Left renal pelvis (tissue), 4 donors: ENCODE measurements at regions not wholly inside any gene's neighbourhood (a gene's known extent, or its start where the extent isn't known, plus 50 kb on each side); places are given as distances from the start of the nearest gene placed in this dataset.

Experiments used
- DNase-seq, 4 donors: peaks; one replicate each; pipeline ENCODE4 v3.0.0-alpha.2; 2013; ENCODE audit warnings: low read depth in 4 of 4, low spot score in 3 of 4

DNA sequence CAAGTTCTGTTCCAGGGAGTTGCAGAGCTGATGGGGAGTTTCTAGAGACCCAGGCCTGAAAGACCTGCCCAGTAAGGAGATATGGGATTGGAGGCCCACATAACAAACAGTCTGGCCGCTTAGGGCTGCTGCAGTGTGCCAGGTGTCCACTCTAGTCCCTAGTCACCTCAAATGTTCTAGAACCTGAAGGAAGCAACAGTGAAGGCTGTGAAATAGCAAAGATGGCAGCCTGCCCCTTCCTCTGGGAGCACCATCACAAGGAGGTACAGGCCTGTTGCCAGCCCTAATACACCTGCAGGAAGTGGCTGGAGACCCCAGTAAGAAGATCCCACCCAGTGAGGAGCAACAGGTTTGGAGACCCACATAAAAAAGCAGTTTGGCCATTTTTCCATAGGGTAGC is 783.8 kb upstream of the EDIL3 start:
- no peak for DNase-seq

DNA sequence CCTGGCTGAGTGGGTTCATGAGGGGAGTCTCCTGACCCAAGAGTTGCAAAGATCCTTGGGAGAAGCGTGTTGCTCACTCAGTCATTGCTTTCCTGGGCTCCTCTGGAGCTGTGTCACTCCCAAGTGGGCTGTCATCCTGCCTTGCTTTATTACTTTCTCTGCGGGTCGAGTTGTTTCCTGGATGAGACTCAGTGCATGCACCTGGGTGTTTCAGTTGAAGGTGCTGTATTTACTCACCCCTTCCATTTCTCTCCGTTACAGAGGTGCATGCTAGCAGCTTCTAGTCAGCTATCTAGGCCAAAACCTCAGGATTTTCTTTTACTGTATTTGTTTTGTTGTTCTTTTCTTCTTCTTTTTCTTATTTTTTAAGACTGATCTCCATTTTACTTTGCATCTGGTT is 785.5 kb upstream of the EDIL3 start:
- DNase-seq: no peak

DNA sequence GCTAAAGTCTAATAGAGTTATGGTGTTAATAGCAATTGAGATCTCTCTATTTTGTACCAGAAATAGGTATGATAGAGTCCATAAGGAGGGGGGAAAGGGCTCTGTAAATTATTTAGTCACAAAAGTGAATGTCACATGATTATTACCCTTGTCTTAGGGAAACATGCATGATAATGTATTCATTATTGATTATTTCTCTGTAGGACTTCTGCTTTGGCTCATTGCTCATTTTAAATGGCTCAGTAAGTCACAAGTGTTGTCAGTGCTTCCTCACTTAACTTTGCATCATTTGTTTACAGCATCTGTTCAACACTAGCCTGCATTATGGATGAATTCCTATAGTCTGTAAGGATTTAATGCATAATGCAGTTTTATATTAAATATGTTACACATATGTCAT is 788.8 kb upstream of the EDIL3 start:
- no peak for DNase-seq

DNA sequence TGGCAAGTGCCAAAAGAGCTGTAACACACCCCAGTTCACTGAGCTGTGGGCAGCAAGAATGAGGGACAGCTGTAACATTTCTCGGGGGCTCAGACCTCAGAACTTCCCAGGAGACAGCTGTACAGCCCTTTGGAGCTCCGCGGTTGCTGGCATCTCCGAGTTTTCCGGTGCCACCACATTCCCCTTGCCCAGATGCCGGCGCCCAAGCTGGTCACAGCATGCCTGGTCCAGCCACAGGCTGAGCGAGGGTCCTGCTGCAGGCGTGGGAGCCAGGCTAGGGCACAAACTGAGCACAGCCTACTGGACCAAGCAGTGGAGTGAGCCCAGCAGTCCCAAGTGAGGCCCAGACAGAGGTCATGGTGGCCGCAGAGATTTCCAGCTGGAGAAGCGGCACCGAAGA is 797.7 kb upstream of the EDIL3 start:
- no peak for DNase-seq

DNA sequence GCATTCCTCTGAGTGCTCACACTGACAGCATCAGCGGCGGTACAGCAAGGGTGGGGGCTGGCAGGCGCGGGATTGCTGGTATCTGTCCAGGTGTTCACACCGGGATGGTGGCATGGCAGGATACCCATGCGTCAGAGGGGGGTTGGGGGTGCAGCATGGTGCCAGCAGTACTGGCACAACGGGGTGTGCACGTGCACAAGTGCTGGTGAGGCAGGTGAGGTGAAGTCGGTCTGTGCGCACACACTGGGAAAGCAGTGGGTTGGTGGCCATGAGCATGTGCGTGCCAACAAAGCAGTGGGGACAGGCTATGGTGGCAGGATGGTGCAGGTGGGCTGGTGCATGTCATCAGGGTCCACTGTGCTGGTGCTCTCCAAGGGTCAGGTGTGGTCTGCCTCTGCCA is 819.6 kb upstream of the EDIL3 start:
- no peak for DNase-seq

DNA sequence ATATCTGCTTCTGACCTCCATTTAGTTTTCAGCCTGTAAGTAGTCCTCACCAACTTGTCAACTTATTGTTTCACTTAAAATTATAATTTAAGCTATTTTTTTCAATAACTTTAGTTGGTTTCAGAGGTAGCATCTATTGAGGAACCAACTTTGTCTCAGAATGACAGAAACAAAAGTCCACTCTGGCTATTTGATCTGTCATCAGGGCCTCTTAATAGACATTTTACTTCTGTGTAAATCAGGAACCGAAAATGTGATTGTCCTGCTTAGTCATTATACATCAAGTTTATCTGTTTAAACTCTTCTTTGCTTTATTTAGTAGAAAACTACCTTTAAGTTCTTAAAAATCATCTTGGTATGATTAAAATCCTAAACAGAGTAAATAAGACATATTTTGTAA is 820.8 kb upstream of the EDIL3 start:
- DNase-seq: no peak

DNA sequence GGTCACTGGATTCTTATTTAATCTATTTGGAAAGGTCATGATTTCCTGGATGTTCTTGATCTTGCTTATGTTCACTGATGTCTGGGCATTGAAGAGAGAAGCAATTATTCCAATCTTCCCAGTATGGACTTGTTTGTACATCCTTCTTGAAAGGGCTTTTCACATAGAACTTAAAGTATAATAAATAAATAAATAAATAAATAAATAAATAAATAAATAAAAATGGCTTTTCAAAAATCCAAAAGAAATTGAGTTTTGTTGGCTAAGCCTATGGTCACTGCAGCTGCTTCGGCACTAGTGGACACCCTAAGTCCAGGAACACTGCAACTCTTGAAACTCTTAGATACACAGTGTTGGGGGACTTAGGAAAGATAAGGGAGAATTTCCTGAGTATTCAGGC is 840.7 kb upstream of the EDIL3 start:
- DNase-seq: no peak

DNA sequence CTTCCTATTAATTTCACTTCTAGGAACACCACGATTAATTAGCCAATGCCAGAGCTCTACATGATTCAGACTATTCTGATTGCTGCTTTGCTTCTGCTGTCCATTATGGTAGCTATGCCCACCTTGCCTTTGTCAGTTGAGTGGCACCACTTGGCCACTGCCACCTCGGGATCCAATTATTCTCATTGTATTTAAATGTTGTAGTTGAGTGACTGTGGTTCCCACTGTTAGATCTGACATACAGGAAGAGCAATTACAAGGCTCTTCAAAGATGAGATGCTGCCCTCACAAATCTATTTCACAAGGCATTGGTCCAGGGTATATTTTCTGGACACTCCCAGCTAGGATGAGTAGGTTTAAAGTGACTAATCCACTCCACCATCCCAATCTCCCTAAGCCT is 864.5 kb upstream of the EDIL3 start:
- DNase-seq: no peak

DNA sequence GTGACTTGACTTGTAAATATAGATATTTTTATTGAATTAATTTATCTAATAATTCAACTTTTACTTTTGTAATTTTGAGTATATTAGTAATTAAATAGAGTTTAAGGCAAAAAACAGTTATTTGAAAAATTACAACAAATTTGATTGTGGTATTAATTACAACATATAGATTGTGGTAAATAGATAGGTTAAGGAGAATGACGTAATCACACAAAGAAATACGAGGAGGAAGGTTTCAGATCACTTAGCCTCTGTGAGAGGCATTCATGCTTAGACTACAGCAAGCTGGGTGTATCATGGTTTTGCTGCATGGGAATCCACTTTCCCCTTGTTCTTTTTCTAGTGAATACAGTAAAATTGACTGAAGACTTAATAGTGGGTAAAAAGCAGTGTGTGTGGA is 878.4 kb upstream of the EDIL3 start:
- no peak for DNase-seq

DNA sequence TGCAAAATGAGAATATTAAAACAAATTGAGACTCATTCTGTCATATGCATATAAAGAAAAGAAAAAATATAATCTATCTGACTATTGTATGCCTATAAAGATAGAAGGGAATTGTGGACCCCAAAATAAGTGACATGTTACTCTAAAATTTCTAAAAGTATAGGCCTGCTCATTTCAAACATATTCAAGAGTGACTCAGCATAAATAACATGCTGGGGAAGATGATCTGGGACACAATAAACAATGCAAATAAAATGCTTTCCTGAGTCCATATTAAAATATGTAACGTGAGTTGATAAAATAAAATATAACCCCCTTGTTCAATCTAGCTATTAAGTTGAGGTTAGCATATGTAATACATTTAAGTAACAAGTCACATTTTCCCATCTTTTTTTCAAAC is 882.0 kb upstream of the EDIL3 start:
- no peak for DNase-seq

DNA sequence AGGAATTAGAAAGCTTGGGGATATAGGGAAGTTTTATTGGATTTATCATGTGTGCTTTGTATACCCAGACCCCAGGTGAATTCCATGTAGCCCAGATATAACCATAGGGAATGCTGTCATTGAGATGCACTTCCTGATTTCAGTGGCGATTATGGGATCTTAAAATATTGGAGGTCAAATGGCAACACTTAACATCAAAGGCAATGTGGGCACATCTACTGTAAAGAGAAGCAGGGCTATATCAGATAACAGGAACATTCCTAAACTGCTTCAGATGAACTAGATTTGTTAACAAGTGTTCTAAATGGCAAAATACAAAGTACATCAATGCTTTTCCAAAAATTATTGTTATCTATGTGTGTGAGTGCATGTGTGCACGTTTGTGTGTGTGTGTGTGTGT is 883.5 kb upstream of the EDIL3 start:
- DNase-seq: no peak

DNA sequence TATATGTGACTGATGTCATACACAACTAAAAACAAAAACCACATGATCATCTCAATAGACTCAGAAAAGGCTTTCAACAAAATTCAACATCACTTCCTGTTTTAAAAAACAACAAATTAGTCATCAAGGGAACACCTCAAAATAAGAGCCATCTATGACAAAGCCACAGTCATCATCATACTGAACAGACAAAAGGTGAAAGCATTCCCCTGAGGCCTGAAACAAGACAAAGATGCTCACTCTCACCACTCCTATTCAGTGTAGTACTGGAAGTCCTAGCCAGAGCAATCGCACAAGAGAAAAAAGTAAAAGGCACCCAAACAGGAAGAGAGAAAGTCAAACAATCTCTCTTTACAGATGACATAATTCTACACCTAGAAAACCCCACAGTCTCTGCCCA is 893.5 kb upstream of the EDIL3 start:
- no peak for DNase-seq

DNA sequence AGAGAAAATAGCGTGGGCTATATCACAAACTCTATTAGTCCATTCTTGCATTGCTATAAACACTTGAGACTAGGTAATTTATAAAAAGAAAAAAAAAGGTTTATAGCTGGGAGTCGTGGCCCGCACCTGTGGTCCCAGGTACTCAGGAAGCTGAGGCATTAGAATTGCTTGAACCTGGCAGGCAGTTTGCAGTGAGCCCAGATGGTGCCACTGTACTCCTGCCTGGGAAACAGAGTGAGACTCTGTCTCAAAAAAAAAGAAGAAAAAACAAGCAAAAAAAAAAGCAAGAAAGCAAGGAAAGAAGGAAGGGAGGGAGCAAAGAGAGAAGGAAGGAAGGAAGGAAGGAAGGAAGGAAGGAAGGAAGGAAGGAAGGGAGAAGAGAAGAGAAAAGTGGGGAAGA is 904.2 kb upstream of the EDIL3 start:
- DNase-seq: no peak

DNA sequence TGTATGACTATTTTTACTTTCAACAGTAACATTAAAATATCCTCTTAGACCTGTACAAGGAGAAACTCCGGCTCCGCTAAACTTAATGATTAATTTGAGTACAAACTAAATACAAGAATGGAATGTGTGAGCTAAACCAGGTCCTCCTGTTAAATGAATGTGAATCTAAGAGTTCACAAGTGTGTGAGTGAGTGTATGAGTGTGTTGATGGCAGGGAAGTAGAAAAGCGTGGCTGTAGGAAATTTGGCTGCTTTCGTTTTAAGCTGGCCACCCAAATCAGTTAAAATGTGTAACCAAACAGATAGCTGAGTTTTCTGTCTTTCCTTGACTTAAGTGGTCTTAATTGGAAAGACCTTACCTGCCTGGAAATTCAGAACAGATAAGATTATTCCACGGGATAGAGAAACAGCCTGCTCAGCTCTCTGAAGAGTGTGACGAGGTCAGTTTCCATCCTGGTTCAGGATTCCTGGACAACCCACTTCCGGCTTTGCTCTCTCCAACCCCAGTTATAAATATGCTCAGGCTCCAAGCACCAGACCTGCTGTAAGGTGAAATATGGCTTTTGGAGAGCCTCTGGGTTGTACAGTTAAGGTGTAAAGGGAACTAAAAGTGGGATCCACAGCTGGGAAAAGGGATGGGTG is 908.6 kb upstream of the EDIL3 start:
- DNase-seq: no peak

DNA sequence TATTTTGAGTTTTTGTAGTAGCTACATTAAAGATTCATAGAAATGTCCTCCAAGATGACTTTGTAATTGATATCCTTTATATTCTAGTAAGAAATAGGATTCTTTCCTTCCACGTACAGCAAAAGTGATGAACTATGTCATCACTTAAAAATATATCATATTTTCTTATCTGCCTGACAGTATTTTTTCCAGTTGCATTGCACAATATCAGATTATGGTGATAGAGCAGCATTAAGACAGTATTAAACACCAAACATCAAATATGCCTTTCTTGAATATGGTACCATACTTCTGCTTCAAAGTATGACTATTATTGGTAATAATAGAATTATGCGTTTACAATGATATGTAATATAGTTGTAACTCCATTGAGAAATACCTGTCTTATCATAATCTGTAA is 919.8 kb upstream of the EDIL3 start:
- DNase-seq: no peak

DNA sequence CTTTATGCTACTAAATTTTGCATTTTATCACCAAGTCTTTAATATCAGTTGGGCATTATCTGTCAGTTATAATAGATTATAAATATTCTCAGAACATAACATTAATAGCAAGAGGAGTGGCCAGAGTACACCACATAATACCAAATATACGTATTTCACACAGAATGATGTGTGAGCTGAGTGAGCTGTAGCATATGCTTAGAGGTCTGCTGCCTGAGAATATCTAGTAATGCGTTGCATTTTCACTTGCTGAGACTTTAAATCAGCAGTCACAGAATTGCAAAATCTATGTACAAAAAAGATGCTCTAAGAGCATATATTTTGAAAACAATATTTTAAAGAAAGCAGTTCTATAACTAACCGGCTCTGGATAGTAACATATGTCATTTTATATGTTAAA is 921.1 kb upstream of the EDIL3 start:
- no peak for DNase-seq

DNA sequence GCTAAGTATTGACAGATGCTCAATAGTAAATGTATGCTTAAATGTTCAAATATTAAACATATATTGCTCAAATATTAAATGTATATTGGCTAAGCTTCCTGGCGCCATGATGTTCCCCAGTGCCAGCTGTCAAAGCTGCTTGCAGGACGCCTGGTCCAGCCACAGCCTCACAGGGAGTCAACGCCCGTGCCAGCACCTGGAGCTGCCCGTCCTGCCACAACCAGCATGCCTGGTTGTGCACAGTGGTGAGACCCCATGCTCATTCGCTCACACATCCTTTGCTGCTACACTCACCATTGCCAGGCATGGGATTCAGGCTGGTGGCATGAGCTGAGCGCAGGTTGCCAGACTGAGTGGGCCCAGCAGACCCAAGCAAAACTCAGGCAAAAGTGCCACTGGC is 926.9 kb upstream of the EDIL3 start:
- DNase-seq: no peak

DNA sequence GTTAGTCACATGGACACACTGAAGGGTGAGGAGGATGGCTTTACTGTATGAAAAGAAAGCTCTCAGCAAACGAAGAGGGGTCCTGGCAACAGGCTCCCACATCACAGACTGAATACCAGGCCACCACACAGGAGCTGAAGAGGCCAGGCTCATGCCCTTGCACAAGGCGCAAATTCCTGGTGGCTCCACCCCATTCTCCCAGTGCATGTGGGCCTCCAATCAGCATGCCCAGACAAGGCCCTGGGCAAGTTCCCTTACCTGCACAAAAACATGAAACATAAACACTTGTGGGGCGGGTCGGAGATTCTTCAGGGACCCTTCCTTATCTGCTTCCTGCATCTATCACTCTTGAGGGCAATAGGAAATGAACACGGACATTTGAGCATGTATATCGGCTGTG is 935.8 kb upstream of the EDIL3 start:
- DNase-seq: no peak

DNA sequence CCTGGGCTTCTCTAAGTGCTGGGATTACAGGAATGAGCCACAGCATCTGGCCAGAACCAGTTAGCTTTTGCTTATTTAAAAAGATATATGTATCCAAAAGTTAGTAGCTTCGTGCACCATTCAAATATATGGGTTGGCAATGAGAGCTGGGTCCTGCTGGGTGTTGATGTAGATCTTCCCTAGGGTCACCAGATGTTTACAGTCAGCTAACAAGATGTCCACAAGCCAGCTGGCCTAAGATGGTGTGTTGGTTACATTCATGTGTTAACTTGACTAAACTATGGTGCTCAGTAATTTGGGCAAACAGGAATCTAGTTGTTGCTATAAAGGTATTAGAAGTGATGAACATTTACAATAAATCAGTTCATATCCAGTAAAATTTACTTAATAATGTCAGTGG is 948.6 kb upstream of the EDIL3 start:
- DNase-seq: no peak

DNA sequence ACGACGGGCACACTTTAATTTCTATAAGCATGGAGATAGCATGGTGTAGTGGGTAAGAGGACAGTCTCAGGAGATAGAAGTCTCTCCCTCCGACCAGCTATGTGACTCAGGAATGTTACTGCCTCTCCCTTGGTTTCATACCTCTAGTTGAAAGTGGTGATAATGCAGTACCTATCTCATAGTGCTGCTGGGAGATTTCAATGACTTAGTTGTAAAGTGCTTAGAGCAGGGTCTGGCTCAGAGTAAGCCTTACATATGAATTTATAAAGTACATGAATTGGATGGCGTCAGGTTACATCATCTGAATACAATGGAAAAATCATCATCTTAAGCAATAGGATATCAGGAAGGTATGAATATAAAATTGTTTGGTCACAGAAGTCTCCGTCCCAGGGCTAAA is 952.8 kb upstream of the EDIL3 start:
- DNase-seq: no peak

DNA sequence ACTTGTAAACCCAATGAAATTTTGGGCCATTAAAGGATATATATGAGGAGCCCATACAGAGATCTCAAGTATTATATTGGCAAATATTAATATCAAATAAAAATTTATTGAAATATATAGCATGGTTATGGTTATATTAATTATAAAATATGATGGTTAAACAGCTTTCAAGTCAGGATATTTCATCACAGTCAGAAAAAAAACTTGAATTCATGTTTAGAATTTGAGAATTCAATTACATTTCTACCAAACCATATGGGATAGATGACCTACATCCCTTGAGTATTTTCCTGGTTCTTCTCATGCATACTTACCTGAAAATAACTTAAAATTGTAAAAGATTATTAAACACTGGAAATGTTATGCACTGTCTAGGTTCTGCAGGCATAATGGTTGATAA is 956.1 kb upstream of the EDIL3 start:
- DNase-seq: no peak

DNA sequence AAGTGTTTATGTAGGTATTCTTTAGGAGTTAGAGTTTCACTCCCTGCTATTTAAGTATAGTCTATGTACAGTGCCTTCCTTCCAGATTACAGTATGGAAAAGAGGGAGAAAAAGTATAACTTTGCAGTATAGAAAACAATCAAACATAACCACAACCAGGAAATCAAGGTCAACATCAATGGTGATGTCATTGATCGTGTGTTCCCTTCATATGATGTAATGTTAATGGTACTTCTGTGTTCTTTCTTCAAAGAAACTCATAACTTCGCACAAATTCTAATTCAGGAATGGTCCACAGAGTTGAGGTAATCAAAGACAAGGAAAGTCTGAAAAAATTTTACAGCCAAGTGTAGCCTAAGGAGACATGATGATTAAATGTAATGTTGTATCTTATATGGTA is 961.1 kb upstream of the EDIL3 start:
- DNase-seq: no peak

DNA sequence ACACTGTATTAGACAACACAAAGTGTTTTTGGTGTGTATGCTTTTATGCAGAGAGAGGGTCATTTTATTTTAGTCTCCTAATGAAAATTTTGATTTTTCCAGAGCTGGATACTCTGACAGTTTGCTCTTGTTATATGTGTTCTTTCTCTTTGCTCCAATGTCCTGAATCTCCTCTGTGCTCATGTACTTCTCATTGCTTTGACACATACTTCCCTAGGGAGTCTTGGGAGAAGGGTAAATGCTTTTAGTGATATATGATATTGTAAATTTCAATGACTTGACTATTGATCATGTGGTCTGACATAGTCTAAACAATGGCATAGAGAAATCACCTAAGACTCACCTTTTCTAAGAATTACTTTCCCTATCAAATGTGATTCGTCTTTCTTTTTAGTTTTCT is 972.6 kb upstream of the EDIL3 start:
- DNase-seq: no peak

DNA sequence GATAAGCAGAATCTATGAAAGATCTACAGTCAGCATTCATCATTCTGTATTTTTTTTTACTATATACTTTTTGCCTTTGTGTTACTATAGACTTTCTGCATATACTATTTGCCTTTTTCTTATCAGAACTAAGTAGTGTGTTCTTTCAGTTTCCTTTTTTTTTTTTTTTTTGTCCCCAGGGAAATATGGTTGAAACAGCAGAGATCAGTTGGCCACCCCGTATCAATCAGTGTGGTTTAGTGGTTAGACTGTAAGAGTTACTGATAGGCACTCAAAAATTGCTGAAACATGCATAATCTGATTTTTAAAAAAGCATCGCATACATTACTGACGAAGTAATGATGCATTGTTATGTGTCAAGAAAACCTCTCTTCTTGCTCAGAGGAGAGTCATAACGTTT is 990.8 kb upstream of the EDIL3 start:
- DNase-seq: no peak
